GM23338 (cell line): ENCODE measurements at regions not wholly inside any gene's neighbourhood (a gene's known extent, or its start where the extent isn't known, plus 50 kb on each side); places are given as distances from the start of the nearest gene placed in this dataset.

Experiments used
- ATAC-seq: fragments of 200-7000 bp; cut with Tn5 transposase; 3 replicates; pipeline ENCODE4 v1.9.1; 2020
- DNase-seq: peaks from one replicate; pipeline ENCODE4 v3.0.0-alpha.2; 2015; ENCODE audit warnings: low spot score
- H2AFZ ChIP-seq: fragments of 200-600 bp; sonication (generic); 2 replicates; pipeline ENCODE4 v1.8.0; 2016; ENCODE audit warnings: antibody characterized with exemption, mild to moderate bottlenecking, moderate library complexity
- H3F3A ChIP-seq: fragments of 200-600 bp; sonication (generic); replicated peaks from 2 replicates; pipeline ENCODE4 v1.8.0; 2017; ENCODE audit warnings: antibody characterized with exemption, mixed run types, low read depth
- H3K27ac ChIP-seq: fragments of 200-600 bp; sonication (generic); 2 replicates; pipeline ENCODE4 v1.6.1; 2016; ENCODE audit warnings: low read depth
- H3K27me3 ChIP-seq: fragments of 200-600 bp; sonication (generic); 2 replicates; pipeline ENCODE4 v1.8.0; 2016; ENCODE audit warnings: mild to moderate bottlenecking, mixed run types, moderate library complexity; ENCODE audit not compliant: insufficient read depth
- H3K36me3 ChIP-seq: fragments of 200-600 bp; sonication (generic); 2 replicates; pipeline ENCODE4 v1.8.0; 2016; ENCODE audit warnings: mild to moderate bottlenecking; ENCODE audit not compliant: insufficient read depth
- H3K4me1 ChIP-seq: fragments of 200-600 bp; sonication (generic); 2 replicates; pipeline ENCODE4 v1.8.0; 2016; ENCODE audit warnings: mild to moderate bottlenecking, moderate library complexity; ENCODE audit not compliant: insufficient read depth
- H3K4me2 ChIP-seq: fragments of 200-600 bp; sonication (generic); 2 replicates; pipeline ENCODE4 v1.7.1; 2017; ENCODE audit warnings: mixed run types
- H3K4me3 ChIP-seq: fragments of 200-600 bp; sonication (generic); 2 replicates; pipeline ENCODE4 v1.6.1; 2016; ENCODE audit warnings: mixed run types
- H3K79me2 ChIP-seq: fragments of 200-600 bp; sonication (generic); replicated peaks from 2 replicates; pipeline ENCODE4 v1.8.0; 2017; ENCODE audit warnings: mild to moderate bottlenecking; ENCODE audit not compliant: insufficient read depth
- H3K9me2 ChIP-seq: fragments of 200-600 bp; sonication (generic); 2 replicates; pipeline ENCODE4 v1.8.0; 2017; ENCODE audit not compliant: insufficient read depth
- H4K20me1 ChIP-seq: fragments of 200-600 bp; sonication (generic); replicated peaks from 2 replicates; pipeline ENCODE4 v1.8.0; 2017; ENCODE audit warnings: mild to moderate bottlenecking; ENCODE audit not compliant: insufficient read depth
- H3K27ac Mint-ChIP-seq: 2 replicates; pipeline ENCODE4 v1.8.0; 2020; ENCODE audit warnings: inconsistent platforms, mild to moderate bottlenecking, moderate library complexity, mixed read lengths
- H3K27me3 Mint-ChIP-seq: 3 replicates; pipeline ENCODE4 v1.8.0; 2022; ENCODE audit warnings: low read depth, mild to moderate bottlenecking, moderate library complexity, mixed read lengths, inconsistent platforms; ENCODE audit not compliant: insufficient read depth, poor library complexity
- H3K36me3 Mint-ChIP-seq: 3 replicates; pipeline ENCODE4 v1.8.0; 2021; ENCODE audit warnings: low read depth, mild to moderate bottlenecking, inconsistent platforms, moderate library complexity, mixed read lengths
- H3K4me1 Mint-ChIP-seq: 3 replicates; pipeline ENCODE4 v1.8.0; 2020; ENCODE audit warnings: mild to moderate bottlenecking, inconsistent platforms, mixed read lengths
- H3K4me3 Mint-ChIP-seq: 3 replicates; pipeline ENCODE4 v1.8.0; 2021; ENCODE audit warnings: moderate library complexity, mild to moderate bottlenecking, inconsistent platforms, mixed read lengths
- H3K9me3 Mint-ChIP-seq: 3 replicates; pipeline ENCODE4 v1.8.0; 2020; ENCODE audit warnings: moderate library complexity, mild to moderate bottlenecking, inconsistent platforms, mixed read lengths
- CREB1 ChIP-seq: fragments of 250-450 bp; sonication (Bioruptor Pico); IDR thresholded peaks from 2 replicates; pipeline ENCODE4 v1.5.0; 2020; ENCODE audit warnings: low read depth, mild to moderate bottlenecking, moderate library complexity
- EZH2 ChIP-seq: fragments of 200-600 bp; sonication (generic); IDR thresholded peaks from one replicate; pipeline ENCODE4 v1.8.0; 2017; ENCODE audit warnings: antibody characterized with exemption, mild to moderate bottlenecking, low read depth; ENCODE audit not compliant: unreplicated experiment
- EZH2phosphoT487 ChIP-seq: fragments of 200-600 bp; sonication (generic); IDR thresholded peaks from one replicate; pipeline ENCODE4 v1.8.1; 2018; ENCODE audit warnings: antibody characterized with exemption; ENCODE audit not compliant: unreplicated experiment
- JUNB ChIP-seq: IDR thresholded peaks from one replicate; pipeline ENCODE4 v1.6.1; 2016; ENCODE audit warnings: antibody characterized with exemption; ENCODE audit not compliant: unreplicated experiment
- NANOG ChIP-seq: IDR thresholded peaks from 2 replicates; pipeline ENCODE4 v1.6.1; 2016; ENCODE audit warnings: antibody characterized with exemption, borderline replicate concordance
- POLR2AphosphoS5 ChIP-seq: IDR thresholded peaks from 2 replicates; pipeline ENCODE4 v1.6.1; 2016; ENCODE audit warnings: antibody characterized with exemption, low read depth
- STAT1 ChIP-seq: IDR thresholded peaks from one replicate; pipeline ENCODE4 v1.6.1; 2016; ENCODE audit warnings: antibody characterized with exemption; ENCODE audit not compliant: unreplicated experiment
- ZNF114 ChIP-seq: fragments of 250-450 bp; sonication (Bioruptor Pico); IDR thresholded peaks from 2 replicates; pipeline ENCODE4 v1.5.0; 2020; ENCODE audit warnings: mild to moderate bottlenecking, moderate library complexity
- ZNF331 ChIP-seq: fragments of 250-450 bp; sonication (Bioruptor Pico); IDR thresholded peaks from 2 replicates; pipeline ENCODE4 v1.5.0; 2020; ENCODE audit warnings: low read depth, mild to moderate bottlenecking, moderate library complexity
- TF ChIP-seq, protein P1 (sequence below): IDR thresholded peaks from one replicate; pipeline ENCODE4 v1.6.1; 2018; ENCODE audit warnings: antibody characterized with exemption; ENCODE audit not compliant: unreplicated experiment
- TF ChIP-seq, protein P2 (sequence below): IDR thresholded peaks from 2 replicates; pipeline ENCODE4 v1.6.1; 2016; ENCODE audit warnings: antibody characterized with exemption
- TF ChIP-seq, protein P3 (sequence below): fragments of 250-450 bp; sonication (Bioruptor Pico); IDR thresholded peaks from 2 replicates; pipeline ENCODE4 v1.5.0; 2020; ENCODE audit warnings: mild to moderate bottlenecking, moderate library complexity
- TF ChIP-seq, protein P4 (sequence below), 2 experiments: fragments of 200-600 bp in 1 of 2; sonication (generic) in 1 of 2; conservative IDR thresholded peaks; 2 replicates each; pipeline versions ENCODE4 v1.5.1 to v1.6.1; 2016 to 2017; ENCODE audit warnings: antibody characterized with exemption in 2 of 2, low read depth in 2 of 2, mild to moderate bottlenecking in 2 of 2, moderate library complexity in 1 of 2

DNA sequence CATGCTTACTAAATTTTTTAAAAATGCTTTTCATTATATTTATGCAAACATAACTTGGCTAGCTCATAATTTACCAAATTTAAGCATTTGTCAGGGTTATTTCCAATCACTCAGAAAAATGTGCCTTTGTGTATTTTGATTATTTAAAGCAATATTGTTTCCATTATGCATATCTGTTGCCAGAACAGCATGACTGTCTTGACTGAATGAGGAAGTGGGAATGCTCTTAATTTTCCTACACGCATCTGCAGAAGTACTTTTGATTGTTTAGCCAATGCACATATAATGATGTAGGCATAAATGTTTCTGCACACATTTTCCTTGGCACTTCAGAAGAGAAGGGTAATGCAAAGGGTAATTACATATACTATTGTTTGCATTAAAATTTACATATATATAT, 92.5 kb upstream of the ADGRL2 start:
- H4K20me1 ChIP-seq, result no peaks in the 10 kb centered on the region
- peaks cover 4% of the 10 kb centered on the region for H3K27me3 Mint-ChIP-seq
- H3K79me2 ChIP-seq, result no peaks in the 10 kb centered on the region
- H3K36me3 ChIP-seq, result no peaks in the 10 kb centered on the region
- no peaks in the 10 kb centered on the region for H3K36me3 Mint-ChIP-seq
- no peaks in the 10 kb centered on the region for H3F3A ChIP-seq
- ATAC-seq, result no peak
- H3K4me3 ChIP-seq, result no peak overlapping the region
- no peaks in the 10 kb centered on the region for H3K9me3 Mint-ChIP-seq
- H3K4me2 ChIP-seq, result no peak overlapping the region
- DNase-seq, result no peak
- peaks cover 14% of the 10 kb centered on the region for H3K4me1 Mint-ChIP-seq
- no peaks in the 10 kb centered on the region for H3K27me3 ChIP-seq
- no peak for TF ChIP-seq NANOG
- TF ChIP-seq, protein P1, sequence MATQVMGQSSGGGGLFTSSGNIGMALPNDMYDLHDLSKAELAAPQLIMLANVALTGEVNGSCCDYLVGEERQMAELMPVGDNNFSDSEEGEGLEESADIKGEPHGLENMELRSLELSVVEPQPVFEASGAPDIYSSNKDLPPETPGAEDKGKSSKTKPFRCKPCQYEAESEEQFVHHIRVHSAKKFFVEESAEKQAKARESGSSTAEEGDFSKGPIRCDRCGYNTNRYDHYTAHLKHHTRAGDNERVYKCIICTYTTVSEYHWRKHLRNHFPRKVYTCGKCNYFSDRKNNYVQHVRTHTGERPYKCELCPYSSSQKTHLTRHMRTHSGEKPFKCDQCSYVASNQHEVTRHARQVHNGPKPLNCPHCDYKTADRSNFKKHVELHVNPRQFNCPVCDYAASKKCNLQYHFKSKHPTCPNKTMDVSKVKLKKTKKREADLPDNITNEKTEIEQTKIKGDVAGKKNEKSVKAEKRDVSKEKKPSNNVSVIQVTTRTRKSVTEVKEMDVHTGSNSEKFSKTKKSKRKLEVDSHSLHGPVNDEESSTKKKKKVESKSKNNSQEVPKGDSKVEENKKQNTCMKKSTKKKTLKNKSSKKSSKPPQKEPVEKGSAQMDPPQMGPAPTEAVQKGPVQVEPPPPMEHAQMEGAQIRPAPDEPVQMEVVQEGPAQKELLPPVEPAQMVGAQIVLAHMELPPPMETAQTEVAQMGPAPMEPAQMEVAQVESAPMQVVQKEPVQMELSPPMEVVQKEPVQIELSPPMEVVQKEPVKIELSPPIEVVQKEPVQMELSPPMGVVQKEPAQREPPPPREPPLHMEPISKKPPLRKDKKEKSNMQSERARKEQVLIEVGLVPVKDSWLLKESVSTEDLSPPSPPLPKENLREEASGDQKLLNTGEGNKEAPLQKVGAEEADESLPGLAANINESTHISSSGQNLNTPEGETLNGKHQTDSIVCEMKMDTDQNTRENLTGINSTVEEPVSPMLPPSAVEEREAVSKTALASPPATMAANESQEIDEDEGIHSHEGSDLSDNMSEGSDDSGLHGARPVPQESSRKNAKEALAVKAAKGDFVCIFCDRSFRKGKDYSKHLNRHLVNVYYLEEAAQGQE, result no peak
- TF ChIP-seq, protein P2, sequence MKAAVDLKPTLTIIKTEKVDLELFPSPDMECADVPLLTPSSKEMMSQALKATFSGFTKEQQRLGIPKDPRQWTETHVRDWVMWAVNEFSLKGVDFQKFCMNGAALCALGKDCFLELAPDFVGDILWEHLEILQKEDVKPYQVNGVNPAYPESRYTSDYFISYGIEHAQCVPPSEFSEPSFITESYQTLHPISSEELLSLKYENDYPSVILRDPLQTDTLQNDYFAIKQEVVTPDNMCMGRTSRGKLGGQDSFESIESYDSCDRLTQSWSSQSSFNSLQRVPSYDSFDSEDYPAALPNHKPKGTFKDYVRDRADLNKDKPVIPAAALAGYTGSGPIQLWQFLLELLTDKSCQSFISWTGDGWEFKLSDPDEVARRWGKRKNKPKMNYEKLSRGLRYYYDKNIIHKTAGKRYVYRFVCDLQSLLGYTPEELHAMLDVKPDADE, result no peak
- TF ChIP-seq, protein P3, sequence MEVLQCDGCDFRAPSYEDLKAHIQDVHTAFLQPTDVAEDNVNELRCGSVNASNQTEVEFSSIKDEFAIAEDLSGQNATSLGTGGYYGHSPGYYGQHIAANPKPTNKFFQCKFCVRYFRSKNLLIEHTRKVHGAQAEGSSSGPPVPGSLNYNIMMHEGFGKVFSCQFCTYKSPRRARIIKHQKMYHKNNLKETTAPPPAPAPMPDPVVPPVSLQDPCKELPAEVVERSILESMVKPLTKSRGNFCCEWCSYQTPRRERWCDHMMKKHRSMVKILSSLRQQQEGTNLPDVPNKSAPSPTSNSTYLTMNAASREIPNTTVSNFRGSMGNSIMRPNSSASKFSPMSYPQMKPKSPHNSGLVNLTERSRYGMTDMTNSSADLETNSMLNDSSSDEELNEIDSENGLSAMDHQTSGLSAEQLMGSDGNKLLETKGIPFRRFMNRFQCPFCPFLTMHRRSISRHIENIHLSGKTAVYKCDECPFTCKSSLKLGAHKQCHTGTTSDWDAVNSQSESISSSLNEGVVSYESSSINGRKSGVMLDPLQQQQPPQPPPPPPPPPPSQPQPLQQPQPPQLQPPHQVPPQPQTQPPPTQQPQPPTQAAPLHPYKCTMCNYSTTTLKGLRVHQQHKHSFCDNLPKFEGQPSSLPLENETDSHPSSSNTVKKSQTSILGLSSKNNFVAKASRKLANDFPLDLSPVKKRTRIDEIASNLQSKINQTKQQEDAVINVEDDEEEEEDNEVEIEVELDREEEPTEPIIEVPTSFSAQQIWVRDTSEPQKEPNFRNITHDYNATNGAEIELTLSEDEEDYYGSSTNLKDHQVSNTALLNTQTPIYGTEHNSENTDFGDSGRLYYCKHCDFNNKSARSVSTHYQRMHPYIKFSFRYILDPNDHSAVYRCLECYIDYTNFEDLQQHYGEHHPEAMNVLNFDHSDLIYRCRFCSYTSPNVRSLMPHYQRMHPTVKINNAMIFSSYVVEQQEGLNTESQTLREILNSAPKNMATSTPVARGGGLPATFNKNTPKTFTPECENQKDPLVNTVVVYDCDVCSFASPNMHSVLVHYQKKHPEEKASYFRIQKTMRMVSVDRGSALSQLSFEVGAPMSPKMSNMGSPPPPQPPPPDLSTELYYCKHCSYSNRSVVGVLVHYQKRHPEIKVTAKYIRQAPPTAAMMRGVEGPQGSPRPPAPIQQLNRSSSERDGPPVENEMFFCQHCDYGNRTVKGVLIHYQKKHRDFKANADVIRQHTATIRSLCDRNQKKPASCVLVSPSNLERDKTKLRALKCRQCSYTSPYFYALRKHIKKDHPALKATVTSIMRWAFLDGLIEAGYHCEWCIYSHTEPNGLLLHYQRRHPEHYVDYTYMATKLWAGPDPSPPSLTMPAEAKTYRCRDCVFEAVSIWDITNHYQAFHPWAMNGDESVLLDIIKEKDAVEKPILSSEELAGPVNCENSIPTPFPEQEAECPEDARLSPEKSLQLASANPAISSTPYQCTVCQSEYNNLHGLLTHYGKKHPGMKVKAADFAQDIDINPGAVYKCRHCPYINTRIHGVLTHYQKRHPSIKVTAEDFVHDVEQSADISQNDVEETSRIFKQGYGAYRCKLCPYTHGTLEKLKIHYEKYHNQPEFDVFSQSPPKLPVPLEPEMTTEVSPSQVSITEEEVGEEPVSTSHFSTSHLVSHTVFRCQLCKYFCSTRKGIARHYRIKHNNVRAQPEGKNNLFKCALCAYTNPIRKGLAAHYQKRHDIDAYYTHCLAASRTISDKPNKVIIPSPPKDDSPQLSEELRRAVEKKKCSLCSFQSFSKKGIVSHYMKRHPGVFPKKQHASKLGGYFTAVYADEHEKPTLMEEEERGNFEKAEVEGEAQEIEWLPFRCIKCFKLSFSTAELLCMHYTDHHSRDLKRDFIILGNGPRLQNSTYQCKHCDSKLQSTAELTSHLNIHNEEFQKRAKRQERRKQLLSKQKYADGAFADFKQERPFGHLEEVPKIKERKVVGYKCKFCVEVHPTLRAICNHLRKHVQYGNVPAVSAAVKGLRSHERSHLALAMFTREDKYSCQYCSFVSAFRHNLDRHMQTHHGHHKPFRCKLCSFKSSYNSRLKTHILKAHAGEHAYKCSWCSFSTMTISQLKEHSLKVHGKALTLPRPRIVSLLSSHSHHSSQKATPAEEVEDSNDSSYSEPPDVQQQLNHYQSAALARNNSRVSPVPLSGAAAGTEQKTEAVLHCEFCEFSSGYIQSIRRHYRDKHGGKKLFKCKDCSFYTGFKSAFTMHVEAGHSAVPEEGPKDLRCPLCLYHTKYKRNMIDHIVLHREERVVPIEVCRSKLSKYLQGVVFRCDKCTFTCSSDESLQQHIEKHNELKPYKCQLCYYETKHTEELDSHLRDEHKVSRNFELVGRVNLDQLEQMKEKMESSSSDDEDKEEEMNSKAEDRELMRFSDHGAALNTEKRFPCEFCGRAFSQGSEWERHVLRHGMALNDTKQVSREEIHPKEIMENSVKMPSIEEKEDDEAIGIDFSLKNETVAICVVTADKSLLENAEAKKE, result no peak
- TF ChIP-seq POLR2AphosphoS5, result no peak
- no peak for TF ChIP-seq ZNF331 (CRISPR knock-in tag)
- TF ChIP-seq ZNF114 (CRISPR knock-in tag), result no peak
- no peak for TF ChIP-seq EZH2phosphoT487
- TF ChIP-seq CREB1, result no peak
- TF ChIP-seq, protein P4, sequence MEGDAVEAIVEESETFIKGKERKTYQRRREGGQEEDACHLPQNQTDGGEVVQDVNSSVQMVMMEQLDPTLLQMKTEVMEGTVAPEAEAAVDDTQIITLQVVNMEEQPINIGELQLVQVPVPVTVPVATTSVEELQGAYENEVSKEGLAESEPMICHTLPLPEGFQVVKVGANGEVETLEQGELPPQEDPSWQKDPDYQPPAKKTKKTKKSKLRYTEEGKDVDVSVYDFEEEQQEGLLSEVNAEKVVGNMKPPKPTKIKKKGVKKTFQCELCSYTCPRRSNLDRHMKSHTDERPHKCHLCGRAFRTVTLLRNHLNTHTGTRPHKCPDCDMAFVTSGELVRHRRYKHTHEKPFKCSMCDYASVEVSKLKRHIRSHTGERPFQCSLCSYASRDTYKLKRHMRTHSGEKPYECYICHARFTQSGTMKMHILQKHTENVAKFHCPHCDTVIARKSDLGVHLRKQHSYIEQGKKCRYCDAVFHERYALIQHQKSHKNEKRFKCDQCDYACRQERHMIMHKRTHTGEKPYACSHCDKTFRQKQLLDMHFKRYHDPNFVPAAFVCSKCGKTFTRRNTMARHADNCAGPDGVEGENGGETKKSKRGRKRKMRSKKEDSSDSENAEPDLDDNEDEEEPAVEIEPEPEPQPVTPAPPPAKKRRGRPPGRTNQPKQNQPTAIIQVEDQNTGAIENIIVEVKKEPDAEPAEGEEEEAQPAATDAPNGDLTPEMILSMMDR (conservative IDR thresholded peaks at IDR 0.05; ENCODE audit: low read depth in 2 of 2), result no peak
- TF ChIP-seq JUNB, result no peak
- TF ChIP-seq EZH2, result no peak
- no peak for TF ChIP-seq STAT1
- H3K27ac ChIP-seq, result no peak overlapping the region
- H2AFZ ChIP-seq, result no peak overlapping the region
- H3K9me2 ChIP-seq, result no peaks in the 10 kb centered on the region
- peaks cover 14% of the 10 kb centered on the region for H3K4me1 ChIP-seq
- no peak overlapping the region for H3K4me3 Mint-ChIP-seq
- H3K27ac Mint-ChIP-seq, result no peak overlapping the region
